ENCODE measurements at regions not wholly inside any gene's neighbourhood (a gene's known extent, or its start where the extent isn't known, plus 50 kb on each side); places are given as distances from the start of the nearest gene placed in this dataset.

GRCh38 chr3:139259398-139259797 is 84.4 kb upstream of the MRPS22 start (continued):
- TF ChIP-seq CUX1 (IDR thresholded peaks at IDR 0.05; ENCODE audit: insufficient replicate concordance, low read depth, low read length): no peak
- TF ChIP-seq CREB1 (IDR thresholded peaks at IDR 0.05; ENCODE audit: low read depth): no peak
- TF ChIP-seq ZNF687 (IDR thresholded peaks at IDR 0.05): no peak
- TF ChIP-seq CREM (IDR thresholded peaks at IDR 0.05; ENCODE audit: low read depth): no peak
- no peak for TF ChIP-seq HSF1 (IDR thresholded peaks at IDR 0.05; ENCODE audit: low read depth, low read length)
- no peak for TF ChIP-seq EP300 (IDR thresholded peaks at IDR 0.05; ENCODE audit: borderline replicate concordance in 1 of 2, control insufficient read depth in 1 of 2, low read depth in 2 of 2, low read length in 2 of 2)
- TF ChIP-seq BCL3 (IDR thresholded peaks at IDR 0.05; ENCODE audit: borderline replicate concordance, insufficient read depth, low read depth, low read length, poor library complexity, severe bottlenecking): no peak
- no peak for TF ChIP-seq ZNF217 (IDR thresholded peaks at IDR 0.05)
- no peak for TF ChIP-seq RUNX3 (IDR thresholded peaks at IDR 0.05; ENCODE audit: low read length)

Data from GM12878 (cell line).